Glomerular visceral epithelial cell (primary cell): ENCODE measurements at regions not wholly inside any gene's neighbourhood (a gene's known extent, or its start where the extent isn't known, plus 50 kb on each side); places are given as distances from the start of the nearest gene placed in this dataset.
"Not testable (repeated sequence)": the region's sequence is repeated elsewhere in the genome, so short reads cannot be mapped to it uniquely, and the experiment has no call there.

Experiments
- DNase-seq: peaks from one replicate; pipeline ENCODE4 v3.0.0-alpha.2; 2016; ENCODE audit errors: extremely low spot score

DNA sequence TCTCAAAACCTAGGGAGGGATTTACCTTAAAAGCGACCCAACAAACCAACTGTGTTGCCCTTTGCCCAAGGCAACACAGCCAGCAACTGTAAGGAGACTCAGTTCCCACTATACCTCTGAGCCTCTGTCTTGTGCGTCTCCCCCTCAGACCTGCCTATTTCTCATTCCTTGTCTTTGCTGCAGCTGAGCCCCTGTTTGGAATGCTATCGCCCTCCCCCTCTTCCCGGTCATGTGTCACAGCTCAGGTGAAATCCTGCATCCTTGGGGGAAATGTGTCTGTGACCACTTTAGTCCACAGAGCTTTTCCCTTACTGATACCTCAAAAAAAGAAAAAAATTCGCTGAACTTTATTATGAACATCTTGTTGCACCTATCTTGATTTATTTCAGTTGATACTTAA is 52.0 kb upstream of the LRIG1 start:
- DNase-seq, result no peak

DNA sequence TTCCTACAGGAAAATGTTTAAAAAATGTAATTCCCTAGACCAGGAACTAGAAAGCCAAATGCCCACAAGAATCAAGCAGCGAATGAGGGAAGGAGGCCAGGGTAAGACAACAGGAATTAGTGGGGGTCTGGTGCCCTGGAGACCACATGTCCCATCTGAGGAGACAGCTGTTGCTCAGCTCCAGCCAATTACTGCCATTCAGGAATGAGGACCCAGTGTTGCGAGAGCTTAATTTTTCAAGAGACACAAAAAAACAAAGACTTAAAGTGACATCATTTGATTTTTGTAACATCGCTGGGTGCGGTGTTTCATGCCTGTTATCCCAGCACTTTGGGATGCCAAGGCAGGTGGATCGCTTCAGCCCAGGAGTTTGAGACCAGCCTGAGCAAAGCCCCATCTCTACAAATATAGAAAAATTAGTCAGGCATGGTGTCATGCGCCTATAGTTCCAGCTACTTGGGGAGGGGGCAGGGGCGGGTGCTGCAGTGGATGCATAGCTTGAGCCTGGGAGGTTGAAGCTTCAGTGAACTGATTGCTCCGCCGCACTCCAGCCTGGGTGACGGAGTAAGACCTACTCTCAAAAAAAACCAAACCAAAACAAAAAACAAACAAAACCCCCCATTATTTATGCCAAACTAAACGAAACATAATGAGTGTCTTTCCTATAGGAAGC is 52.8 kb upstream of the LRIG1 start:
- DNase-seq, result no peak

DNA sequence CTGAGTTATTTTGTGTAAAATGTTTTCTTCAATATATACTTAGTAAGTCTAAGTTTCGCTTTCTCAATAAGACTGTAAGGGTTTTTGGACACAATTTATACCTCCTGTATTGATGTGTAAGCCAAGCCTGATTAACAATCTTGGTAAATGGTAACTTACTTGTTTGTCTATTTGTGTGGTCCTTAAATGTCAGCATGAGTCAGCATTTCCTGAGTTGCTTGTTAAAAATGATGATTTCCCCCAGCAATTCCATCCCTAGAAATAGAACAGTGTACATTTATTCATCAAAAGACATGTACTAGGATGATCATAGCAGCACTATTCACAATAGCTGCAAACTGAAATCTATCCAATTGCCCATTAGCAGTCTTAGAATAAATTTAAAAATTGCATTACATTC is 53.4 kb upstream of the LRIG1 start:
- no peak for DNase-seq

DNA sequence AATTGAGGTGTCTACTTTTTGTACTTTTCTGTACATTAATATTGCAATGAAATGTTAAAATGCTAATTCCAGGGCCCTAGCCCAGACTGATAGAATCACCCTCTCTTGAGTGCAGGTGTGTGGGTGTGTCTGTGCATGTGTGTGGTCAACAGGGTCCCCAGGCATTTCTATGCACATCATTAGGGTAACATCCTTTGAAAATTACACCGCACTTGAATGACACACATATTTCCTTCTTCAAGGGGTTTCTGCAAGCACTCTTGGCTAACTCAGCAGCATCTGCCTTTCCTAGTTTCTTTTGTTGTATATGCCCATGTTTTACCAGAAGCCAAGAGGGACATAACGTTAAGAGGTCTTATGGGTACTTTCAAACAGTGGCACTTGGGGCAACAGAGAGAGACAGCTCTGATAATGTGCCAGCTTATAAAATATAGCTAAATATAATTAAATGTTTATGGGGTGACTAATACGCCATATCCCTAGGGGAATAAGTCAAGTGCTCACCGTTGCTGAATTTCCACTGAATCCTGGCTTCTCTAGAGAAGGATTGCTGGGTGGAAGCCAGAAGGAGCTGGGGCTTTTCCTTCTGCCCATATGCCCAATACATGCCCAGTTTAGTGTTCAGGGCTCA is 54.5 kb upstream of the LRIG1 start:
- no peak for DNase-seq

DNA sequence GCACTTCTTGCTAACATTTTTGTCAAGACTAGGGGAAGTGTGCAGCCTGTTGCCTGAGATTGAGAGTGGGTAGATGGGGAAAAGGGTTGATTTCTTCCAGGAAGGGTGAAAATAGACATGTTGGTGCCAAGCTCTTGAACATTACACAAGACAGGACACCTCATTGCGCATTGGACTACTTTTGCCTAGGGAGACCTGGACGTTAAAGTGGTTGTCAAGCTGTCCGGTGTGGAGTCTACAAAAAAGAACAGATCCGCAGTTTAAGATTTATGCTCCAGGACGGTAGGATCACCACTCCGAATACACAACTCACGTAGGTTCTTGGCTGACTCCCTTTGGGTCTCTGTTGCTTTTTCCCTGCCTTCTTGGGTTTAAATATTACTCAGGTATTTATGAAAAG is 56.3 kb upstream of the LRIG1 start:
- no peak for DNase-seq

DNA sequence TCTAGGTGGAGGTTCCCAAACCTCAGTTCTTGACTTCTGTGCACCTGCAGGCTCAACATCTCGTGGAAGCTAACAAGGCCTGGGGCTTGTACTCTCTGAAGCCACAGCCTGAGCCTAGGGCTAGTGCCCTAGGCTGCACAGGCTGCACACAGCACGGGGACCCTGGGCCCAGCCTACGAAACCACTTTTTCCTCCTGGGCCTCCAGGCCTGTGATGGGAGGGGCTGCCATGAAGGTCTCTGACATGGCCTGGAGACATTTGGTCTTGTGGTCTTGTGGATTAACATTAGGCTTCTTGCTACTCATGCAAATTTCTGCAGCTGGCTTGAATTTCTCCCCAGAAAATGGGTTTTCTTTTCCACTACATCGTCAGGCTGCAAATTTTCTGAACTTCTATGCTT is 59.1 kb upstream of the LRIG1 start:
- not testable (repeated sequence) for DNase-seq

DNA sequence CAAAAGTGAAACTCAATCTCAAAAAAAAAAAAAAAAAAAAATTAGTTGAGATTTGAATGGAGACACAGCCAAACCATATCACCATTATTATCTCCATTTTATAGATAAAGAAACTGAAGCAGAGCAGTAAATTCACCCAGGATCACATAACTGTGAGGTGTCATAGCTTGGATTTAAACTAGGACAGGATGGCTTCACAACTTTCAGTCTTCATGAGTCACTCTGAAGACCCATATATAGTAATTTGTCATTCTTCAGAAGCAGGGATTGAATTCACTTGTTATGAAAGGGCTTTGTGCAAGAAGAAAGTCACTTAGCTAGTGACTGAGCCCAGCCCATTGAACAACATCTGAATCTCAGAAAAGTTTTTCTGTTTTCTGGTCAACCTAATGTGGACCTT is 60.5 kb upstream of the LRIG1 start:
- DNase-seq, result no peak

DNA sequence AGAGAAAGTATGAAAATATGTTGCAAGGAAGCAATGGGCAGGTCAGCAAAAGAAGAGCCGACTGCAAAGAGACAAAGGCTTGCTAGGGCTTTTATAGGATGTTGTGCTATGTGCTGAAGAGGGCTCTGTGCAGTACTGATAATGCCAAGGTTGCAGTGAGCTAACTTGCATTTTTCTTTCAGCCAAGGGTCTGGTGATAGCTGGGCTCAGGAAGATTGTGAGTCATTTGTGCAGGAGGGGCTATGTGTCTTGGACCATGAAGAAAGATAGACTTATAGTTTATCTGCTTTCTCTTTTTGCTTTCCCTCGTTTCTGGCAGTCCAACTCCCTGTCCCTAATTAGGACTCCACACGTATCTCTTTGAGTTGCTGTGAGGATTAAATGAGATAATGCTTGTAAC is 64.5 kb upstream of the LRIG1 start:
- DNase-seq, result no peak

DNA sequence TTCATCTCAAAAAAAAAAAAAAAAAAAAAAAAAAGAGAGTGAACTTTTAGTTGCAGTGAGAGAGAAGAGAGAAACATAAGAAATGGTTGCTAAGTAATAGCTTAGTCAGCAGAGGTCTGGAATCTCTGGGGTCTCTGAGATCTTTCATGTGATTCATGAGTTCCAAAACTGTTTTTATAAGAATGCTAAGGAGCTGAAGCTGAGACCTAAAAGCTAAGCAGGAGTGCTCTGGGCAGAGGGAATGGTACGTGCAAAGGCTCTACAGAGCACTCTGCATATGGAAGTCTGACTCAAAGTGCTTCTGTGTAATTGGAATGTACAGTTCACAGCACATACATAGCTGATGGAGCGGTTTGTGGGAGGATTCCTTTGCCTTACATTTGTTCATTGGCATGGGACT is 66.3 kb upstream of the LRIG1 start:
- no peak for DNase-seq

DNA sequence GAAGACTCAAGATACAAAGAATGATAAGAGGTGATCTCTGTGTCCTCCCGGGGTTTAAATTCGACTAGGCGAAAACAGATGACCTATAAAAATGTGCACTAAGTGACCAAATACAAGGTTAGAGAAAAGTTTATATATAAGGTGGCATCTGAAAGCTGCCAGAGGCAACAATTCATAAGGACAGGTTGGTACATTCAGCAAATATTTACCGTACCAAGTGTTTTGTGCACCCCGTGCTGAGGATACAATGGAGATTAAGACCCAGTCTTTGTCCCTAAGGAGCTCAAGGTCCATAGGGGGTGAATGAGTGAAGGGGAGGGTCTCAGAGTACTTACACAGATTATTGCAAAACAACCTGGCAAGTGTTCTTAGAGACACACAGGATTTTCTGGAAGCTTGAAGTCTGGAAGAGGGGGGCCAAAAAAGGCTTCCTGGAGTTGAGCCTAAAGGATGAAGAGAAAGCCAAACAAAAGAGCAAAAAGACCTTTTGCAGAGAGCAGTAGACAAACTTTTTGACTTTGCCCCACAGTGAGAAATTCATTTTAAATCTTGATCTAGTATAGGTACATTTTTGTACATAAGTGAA is 71.4 kb upstream of the LRIG1 start:
- DNase-seq, result no peak

DNA sequence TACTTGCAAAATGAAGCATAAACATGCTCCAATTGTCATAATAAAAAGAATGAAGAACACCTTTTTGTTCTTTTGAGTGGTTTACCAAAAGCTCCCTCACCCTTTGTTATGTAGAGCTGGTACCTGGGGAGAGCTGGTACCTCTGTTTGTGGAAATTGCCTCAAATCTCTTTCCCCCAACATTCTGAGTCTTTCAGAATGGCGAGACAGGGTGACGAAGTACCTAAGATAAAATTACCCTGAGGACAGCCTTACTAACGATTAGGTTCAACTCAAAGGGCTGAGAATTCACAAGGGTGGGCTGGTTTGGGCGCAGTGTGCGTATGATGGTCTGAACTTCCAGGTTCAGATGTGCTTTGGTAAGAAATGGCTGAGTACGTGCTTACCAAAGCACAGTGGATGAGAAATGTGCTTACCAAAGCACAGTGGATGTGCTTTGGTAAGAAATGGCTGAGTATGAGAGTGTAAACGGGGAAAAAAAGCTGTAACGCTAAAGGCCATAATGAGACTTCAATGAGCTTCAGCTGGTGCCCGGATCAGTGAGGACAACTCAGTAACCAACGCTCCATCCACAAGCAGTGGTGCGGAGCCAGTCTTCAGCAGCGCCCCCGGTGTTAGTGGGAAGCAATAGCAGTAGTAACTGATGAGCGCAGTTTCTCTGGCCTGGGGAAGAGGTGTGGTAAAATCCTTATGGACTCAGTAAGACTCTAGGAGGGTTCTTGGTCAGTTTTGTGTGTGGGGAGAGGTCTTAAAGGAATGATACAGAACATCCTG is 72.3 kb upstream of the LRIG1 start:
- no peak for DNase-seq

DNA sequence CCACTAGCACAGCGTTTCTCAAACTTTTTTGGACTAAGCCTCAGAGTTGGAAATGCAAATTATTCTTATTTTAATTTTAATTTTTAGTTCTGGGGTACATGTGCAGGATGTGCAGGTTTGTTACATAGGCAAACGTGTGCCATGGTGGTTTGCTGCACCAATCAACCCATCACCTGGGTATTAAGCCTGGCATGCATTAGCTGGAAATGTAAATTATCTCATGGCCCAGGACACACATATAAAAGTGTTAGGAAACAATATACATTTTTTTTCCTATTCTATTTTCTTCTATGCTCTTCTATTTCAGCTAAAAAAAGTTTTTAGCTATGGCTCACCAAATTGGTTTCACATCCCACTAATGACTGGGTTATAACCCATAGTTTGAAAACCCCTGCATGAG is 73.3 kb upstream of the LRIG1 start:
- DNase-seq, result no peak

DNA sequence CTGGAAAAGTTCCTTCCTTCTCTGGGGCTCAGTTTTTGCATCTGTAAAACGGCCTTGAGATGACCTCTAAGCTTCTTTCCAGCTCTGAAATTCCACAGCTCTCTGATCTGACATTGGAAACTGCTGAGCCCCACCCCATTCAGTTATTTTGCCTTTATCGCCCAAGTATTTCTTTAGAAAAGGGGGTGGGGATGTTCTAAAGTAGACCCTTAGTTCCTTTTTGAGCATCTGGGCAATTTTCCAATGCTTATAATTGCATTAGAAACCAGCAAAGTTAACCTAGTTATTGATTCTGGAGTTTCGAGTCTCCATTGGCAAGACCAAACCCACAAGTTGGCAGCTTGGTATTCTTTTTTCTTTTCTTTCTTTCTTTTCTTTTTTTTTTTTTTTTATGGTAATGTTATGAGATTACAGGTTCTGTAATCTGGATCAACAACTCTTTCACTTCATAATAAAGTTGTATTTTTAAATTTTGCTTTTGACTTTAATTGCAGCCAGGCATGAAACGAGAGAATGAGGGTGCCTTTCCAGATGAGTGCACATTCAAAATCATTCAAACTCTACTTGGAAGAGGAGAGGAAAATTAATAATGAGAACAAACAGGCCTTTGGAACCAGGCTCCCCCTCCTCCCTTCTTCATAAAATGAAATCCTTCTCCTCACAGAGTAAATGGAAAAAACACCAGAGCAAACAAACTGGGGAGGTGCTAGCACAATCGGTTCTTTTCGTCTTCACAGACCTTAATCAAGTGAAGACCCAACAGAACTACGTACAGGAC is 76.8 kb upstream of the LRIG1 start:
- no peak for DNase-seq

DNA sequence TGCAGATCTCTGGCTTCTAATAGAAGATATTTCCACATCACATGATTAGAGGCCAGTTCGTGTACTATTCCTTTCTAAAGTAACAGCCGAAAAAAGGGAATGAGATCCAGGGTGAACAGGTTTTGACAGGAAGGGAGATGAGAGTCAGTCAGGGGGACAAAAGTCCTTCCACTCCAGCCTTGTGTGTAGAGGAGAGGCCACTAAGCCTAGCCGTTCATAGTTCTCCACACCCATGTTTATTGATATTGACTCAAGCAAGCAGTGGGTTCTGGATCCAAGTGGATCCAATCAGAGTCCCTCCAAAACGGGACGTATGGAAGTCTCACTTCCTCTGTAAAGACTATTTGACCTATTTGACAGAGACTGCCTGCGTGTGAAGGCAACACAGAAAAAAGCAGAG is 80.4 kb upstream of the LRIG1 start:
- DNase-seq, result no peak

DNA sequence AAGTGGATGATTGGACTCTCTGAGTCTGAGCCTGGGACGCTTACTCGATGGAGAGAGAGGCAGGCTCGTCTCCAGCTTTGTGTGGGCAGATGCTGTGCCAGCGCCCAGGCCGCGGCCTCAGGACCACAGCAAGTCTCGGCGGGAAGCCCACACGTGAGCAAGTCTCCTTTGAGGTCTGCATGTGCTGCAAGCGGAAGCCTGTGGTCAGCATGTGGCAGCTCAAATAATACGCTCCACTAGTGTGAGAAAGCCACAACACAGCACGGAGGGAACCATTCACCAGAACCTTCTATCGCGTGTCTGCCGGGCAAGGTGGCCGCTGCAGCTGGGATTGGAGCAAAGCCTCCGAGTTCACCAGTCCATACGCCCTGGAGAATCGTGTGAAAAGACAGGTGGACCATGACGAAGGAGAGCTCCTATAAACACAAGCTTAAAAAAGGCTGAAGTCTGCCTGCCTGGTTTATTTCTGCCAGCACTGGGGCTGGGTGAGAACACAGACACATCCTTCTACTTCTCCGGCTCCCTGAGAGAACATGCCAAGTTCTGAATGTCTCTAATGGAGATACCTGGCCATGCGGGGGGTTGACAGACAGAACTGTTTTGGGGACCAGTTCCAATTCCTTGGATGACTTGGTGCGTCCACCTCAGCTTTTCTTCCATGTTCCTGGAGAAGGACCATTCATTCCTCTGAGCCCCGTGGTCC is 82.0 kb upstream of the LRIG1 start:
- peak; percentile 23 for DNase-seq

DNA sequence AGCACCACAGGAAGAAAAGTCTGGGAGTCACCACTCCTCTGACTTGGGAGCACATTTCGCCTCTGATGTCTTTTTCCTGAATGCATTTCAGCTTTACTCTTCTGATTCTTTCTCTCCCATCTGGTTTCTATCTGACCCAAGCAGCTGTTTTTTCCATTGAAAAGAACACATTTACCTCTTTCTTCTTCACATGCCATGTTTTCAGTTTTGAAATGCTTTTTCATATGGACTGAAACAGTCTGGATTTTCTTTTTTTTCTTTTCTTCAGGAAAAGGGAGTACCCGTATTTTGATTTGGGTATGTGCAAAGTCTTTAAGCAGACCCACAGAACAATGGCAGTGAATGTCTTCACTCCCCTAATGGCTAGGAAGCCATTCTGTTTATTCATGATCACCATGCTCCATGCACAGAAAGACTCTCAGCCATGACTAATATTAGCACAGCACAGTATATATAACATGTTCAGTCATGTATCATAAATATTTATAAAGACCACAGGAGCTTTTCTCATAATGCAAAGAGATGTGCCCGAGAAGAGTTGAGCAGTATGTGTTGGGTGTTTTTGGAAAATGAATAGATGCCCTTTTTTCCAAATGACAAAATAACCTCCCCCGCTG is 82.7 kb upstream of the LRIG1 start:
- DNase-seq, result no peak

DNA sequence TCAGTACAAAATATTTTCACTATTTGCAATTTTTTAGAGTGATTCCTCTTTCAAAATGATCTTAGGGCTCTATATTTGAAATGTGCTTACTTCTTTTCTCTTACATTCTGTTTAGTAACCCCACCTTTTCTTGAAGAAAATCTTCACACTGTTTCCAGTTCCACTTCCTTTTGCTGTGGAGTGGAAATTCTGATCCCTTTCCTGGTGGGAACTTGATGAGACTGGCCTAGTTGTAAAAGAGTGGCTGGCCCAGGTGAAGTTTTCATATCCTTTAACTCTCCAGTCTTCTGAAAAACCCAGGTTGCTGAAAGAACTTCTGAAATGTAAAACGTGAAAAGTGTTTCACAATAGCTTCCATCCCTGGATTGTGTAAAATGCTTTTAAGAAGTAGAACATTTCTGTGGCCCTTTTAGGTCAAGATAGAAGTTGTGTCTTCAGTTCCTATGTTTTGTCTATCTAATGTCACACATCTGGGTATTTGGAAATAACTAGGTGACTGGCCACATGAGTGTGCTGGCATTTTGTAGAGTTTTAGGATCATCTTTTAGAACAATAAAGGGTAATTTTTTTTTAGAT is 84.8 kb upstream of the LRIG1 start:
- no peak for DNase-seq

DNA sequence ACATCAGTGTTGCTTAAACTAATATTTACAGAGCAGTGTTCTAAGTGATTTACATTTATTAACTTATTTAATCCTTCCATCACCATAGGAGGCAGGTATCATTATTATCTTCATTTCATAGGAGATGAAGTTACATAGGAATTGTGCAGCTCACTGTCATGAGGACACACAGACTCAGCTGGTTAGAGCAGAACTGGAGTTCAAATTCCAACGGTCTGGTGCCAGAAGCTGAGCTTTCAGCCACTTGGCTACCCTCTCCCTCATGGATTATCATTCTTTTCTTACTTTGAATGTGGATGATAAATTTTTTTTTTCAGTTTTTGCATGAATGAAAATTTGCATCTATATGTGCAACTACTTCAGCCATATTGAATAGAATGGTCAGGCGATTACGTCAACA is 86.0 kb upstream of the LRIG1 start:
- no peak for DNase-seq

DNA sequence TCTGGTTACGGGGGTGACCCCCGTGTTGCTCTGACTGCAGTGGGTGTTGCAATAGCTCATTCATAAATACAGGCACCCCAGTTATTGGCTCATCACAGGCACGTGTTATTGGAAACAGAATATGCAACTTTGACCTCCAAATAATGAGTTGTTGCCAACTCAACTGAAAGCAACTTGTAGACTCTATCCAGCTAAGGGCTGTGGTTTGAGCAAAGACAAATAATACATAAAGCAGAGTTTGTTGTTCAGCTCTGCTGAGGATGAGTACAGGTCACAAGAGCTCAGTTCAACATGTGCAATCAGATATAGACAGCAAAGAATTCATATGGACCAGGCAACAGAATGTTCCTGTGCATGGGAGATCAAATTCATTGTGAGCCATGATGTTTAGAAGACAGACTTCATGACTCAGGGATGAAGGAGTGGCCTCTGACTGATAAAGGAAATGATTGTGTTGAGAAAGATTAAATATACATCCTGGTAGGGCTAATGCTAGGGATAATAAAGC is 87.6 kb upstream of the LRIG1 start:
- DNase-seq, result no peak

DNA sequence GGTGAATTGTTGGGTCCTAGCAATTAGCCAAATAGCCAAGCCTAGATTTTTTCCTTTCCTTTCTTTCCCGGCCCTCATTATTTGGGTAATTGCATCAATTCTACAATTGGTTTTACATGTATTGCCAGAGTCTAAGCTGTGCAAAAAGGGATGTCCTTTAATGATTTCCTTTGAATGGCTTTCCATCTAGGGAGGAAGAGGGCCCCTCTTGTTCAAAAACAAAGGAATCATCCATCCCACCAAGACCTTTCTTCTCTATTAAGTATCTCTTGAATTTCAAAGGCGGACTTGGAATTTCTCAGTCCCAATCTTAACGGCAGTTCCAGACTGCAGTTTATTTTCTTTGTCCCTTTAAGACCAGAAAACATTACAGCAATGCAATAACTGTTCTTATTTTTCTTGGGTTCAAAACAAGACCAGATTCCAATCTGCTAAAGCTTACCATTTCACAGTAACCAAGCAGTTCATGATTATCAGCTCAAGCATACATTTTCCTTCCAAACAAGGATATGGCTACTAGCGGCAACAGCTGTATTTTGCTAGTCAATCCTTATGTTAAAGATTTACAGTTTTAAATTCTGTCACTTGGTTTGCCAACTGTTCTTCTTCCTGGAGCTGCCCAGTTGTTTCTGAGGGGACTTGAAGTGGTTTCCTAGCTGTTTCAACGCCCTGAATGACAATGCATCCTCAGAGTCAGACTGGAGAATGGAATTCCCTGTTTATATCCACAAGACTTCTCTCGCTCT is 91.4 kb upstream of the LRIG1 start:
- no peak for DNase-seq
